ENCODE measurements at regions not wholly inside any gene's neighbourhood (a gene's known extent, or its start where the extent isn't known, plus 50 kb on each side); places are given as distances from the start of the nearest gene placed in this dataset.

DNA sequence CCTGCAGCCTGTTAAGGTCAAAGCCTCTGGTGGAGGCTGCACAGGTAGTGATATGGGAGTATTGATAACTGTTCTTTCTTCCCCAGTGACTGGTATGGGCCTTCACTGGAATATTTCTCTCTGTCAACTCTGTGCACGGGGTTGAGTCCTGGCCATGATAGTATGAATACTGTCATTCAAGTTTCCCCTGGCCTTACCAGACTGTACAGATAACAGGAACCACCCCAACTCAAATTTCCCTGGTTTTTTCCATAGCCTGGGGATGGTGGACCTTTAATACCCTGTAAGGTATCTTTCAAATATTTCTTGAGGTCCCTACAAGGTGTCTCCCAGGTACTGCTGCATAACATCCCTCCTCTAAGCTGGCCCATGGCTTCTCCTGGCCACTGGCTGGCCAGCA, 51.4 kb upstream of the TNFAIP3 start:
- TF ChIP-seq, protein P1, sequence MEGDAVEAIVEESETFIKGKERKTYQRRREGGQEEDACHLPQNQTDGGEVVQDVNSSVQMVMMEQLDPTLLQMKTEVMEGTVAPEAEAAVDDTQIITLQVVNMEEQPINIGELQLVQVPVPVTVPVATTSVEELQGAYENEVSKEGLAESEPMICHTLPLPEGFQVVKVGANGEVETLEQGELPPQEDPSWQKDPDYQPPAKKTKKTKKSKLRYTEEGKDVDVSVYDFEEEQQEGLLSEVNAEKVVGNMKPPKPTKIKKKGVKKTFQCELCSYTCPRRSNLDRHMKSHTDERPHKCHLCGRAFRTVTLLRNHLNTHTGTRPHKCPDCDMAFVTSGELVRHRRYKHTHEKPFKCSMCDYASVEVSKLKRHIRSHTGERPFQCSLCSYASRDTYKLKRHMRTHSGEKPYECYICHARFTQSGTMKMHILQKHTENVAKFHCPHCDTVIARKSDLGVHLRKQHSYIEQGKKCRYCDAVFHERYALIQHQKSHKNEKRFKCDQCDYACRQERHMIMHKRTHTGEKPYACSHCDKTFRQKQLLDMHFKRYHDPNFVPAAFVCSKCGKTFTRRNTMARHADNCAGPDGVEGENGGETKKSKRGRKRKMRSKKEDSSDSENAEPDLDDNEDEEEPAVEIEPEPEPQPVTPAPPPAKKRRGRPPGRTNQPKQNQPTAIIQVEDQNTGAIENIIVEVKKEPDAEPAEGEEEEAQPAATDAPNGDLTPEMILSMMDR (IDR thresholded peaks at IDR 0.05): no peak
- TF ChIP-seq POLR2A (IDR thresholded peaks at IDR 0.05): no peak
- H3K4me1 ChIP-seq: peaks cover 0 to 55% (median 0%) of the 10 kb centered on the region in 12 donors
- H3K4me3 ChIP-seq: no peak overlapping the region
- peak in 1 of 4 donors; percentile 29 for ATAC-seq
- no peaks in the 10 kb centered on the region for H3K36me3 ChIP-seq
- DNase-seq: no peak
- no peaks in the 10 kb centered on the region for H3K9me3 ChIP-seq
- peak overlapping the region in 1 of 12 donors; percentile 49 for H3K27ac ChIP-seq
- WGBS, 4 donors: 81 to 100% (median 85%) methylated on average over 1 of the region's 1 CpG
- intact Hi-C loops (cut with DNase I): no loop called here
- H3K27me3 ChIP-seq: no peaks in the 10 kb centered on the region

DNA sequence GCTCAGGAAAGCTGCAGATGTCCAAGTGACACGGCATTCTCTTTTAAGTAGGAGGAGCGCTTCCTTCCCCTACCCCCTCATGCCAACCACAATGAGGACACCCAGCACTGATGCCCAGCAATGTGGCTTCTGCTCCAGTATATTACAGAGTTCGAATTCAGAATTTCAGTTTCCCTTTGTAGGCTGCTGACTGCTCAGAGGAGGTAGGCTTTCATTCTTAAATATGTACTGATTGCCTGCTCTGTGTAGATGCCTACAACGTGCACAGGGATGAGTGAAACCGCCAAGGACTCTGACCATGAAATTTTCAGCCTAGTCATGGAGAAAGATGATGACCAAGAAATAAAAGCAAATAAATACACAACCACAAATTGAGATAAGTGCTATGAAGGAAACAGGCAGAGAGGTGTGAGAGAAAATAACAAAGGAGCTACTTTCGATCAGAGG, 50.9 kb upstream of the TNFAIP3 start:
- TF ChIP-seq, protein P1 (IDR thresholded peaks at IDR 0.05): no peak
- no peak for TF ChIP-seq POLR2A (IDR thresholded peaks at IDR 0.05)
- Histone ChIP-seq H3K4me1 (peaks cover 0 to 55% (median 0%) of the 10 kb centered on the region in 12 donors), H3K4me3 (no peak overlapping the region), H3K36me3 (no peaks in the 10 kb centered on the region), H3K27ac (peak overlapping the region in 1 of 12 donors; percentile 49), H3K9me3 (no peaks in the 10 kb centered on the region), H3K27me3 (no peaks in the 10 kb centered on the region)
- intact Hi-C loops (cut with DNase I): no loop called here
- no peak for DNase-seq
- 60 to 79% (median 68%) methylated on average over 6 of the region's 6 CpGs for WGBS, 4 donors
- ATAC-seq: peak in 1 of 4 donors; percentile 44

DNA sequence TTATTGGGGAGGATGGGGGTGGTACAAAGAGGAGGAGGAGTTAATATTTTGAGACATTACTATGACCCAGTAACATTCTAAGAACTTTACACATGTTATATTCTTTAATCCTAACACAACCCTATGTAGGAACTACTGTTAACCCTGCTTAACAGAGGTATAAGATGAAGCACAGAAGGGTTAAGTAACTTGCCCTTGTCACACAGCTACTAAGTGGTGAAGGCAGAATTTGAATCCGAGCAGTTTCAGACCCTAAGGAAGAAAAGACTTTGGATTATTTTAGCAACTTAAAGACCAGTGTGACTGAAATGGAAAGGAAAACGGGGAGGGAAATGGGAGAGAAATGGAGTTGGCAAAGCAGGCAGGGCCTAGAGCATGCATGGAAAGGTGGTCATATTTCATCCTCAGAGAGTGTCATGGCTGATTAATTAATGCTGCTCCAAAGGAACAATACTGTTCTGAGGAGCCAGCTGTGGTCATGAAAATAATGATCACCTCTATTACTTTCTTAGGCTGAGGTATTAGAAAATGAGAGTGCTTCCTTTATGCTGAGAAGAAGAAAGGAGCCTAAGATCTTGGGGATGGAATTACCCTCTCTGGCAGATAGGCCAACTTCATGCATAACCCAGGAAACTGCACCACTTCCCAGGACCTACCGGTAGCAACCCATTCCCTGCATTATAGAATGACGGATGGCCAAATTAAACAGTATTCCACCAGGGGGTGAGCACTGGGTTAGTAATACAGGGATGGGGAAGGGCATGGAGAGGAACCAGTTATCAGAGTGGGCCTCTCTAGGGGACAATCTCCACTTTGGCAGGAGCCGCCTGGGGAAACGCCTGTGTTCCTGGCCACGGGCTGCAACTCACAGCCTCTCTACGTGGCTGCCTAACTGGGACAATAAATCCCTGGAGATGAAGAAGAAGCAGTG, 50.1 kb upstream of the TNFAIP3 start:
- no peaks in the 10 kb centered on the region for H3K27me3 ChIP-seq
- TF ChIP-seq, protein P1 (IDR thresholded peaks at IDR 0.05): no peak
- no peak for TF ChIP-seq POLR2A (IDR thresholded peaks at IDR 0.05)
- 54 to 80% (median 62%) methylated on average over 6 to 8 of the region's 8 CpGs for WGBS, 4 donors
- H3K36me3 ChIP-seq: no peaks in the 10 kb centered on the region
- H3K4me3 ChIP-seq: no peak overlapping the region
- ATAC-seq (peak in 1 of 4 donors; percentile 11), DNase-seq (no peak)
- H3K27ac ChIP-seq: peak overlapping the region in 1 of 12 donors; percentile 49
- H3K9me3 ChIP-seq: no peaks in the 10 kb centered on the region
- intact Hi-C loops (cut with DNase I): no loop called here
- peaks cover 0 to 55% (median 0%) of the 10 kb centered on the region in 12 donors for H3K4me1 ChIP-seq

Measured in heart left ventricle (tissue), 16 donors.